NCI-H2196 (cell line): ENCODE measurements at regions not wholly inside any gene's neighbourhood (a gene's known extent, or its start where the extent isn't known, plus 50 kb on each side); places are given as distances from the start of the nearest gene placed in this dataset.

Experiments
- DNase-seq: peaks from one replicate; lab custom pipeline; 2025; ENCODE audit not compliant: unreplicated experiment; lab: John Stamatoyannopoulos, UW

- no peak for DNase-seq
Measured at GRCh38 chrX:147693511-147693910, 218.2 kb upstream of the FMR1 start.

GRCh38 chrX:147699061-147699460 is 212.7 kb upstream of the FMR1 start:
- DNase-seq: no peak

GRCh38 chrX:147710301-147710700 is 201.4 kb upstream of the FMR1 start:
- no peak for DNase-seq

DNA sequence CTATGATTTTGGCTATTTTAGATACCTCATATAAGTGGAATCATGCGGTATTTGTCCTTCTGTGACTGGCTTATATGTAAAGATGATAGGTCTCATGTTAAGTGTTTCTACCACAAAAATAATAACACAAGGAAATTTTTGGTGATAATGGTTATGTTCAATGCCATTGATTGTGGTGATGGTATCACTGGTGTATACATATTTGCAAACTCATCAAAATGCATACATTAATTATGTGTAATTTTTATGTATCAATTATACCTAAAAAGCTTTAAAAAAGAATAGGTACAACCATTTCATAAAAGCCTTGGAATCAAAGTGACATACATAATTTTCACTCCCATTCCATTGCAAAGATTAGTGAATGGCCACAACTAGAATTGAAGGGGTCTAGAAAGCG is 178.3 kb upstream of the FMR1 start:
- no peak for DNase-seq

DNA sequence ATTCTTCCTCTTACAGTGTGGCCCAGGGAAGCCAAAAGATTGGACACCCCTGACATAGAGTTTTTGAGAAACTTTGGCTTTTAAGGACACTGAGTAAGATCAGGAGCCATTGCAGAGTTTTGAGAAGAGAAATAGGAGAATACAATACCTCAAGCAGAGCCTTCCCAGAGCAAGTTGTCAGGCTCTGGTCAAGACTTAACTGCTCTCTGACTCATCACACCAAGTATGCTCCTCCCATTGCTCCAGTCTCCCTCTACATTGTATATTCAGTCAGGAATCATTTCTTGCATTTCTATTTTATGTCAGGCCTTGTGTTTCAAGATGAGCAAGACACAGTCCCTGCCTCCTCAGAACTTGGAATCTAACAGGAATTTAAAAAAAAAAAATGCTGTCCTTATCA is 176.4 kb upstream of the FMR1 start:
- no peak for DNase-seq

- no peak for DNase-seq
Measured at GRCh38 chrX:147736045-147736444, 175.7 kb upstream of the FMR1 start.

GRCh38 chrX:147737690-147738089 is 174.0 kb upstream of the FMR1 start:
- no peak for DNase-seq

GRCh38 chrX:147738265-147738664 is 173.5 kb upstream of the FMR1 start:
- DNase-seq: no peak

DNA sequence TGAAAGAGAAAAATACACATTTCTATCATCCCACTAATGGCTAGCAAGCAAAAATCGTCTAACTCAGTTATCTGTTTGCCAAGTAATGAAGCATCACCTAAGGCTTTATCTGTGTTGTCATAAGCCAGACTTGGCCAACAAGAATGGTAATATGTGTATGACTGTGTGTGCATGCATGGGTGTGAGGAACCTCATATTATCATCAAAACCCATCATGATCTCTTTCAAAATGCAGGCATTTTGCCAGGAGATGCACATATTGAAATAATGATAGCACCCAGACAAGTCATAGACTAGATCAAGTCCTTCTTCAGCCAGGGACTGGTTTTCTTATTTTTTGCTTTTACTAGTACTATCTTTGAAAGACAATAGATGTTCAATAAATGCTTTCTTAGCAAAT is 172.5 kb upstream of the FMR1 start:
- DNase-seq: no peak

DNA sequence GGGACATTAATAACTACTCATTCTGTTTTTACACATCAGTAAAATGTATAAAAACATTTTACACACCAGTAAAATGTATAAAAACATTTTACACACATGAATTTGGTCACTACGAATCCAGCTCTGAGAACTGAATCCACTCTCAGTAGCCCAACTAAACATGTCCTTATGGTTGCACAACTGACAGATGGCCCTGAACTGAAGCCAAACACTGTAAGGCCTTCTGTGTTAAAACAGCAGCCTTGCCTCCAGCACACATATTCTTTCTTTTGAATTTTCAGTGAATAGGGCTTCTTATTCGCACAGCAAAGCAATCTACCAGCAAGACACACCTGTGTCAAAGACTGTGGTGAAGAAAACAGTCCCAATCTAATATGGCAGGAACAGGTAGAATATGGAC is 169.9 kb upstream of the FMR1 start:
- no peak for DNase-seq

DNA sequence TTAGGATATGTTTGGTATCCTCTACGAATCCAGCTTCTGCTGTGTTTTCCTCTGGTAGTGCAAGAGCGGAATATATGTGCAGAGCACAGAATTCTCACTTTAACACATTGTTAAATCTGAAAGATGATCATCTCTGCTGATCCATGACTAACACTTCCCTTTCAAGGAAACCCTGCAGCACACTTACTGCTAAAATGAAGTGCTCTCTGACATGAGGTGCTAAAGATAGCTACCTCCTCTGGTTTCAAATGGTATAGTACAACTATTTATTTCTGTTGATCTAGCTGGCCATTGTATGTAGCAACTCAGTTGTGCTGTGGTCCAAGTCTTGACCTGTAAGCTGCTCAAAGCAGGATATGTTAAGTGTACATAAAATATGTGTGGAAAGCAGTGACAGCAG is 162.4 kb upstream of the FMR1 start:
- DNase-seq: no peak

DNA sequence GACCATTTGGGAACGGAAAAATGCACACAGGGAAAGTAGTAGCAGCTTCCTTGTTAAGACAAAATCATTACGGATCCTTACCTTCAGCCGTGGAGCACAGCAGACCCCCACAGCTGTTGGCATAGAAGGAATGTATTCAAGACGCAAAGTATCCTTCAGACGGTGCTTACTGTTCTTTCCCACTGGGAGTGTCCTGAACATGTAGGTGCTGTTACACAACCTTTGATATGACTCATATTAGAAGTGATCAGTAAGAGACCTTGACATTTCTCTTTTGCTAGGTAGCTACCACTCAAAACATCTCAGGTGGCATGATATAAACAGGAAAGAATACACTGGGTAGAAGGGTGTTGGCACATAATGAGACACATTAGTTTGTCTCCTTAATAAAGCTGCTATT is 154.0 kb upstream of the FMR1 start:
- no peak for DNase-seq

GRCh38 chrX:147763131-147763530 is 148.6 kb upstream of the FMR1 start:
- no peak for DNase-seq

DNA sequence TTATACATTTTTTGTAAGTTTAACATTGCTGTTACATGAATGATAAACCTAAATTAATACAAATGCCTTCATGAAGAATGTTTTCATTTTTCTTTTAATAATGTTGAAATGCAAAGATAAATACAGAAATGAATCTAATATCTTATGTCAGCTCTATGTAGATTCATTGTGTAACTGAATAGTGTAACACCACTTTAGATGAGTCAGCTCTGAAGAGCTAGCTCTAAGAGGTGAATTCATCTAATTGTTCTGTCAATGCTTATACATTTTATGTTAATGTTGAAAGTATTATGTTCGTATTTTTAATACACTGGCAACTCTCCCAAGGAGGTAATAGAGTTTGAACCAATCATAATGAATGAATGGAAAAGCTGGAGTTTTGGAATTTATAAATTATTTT is 146.9 kb upstream of the FMR1 start:
- DNase-seq: no peak

- DNase-seq: no peak
Measured at GRCh38 chrX:147770858-147771257, 140.9 kb upstream of the FMR1 start.

- no peak for DNase-seq
Measured at GRCh38 chrX:147776988-147777387, 134.7 kb upstream of the FMR1 start.

GRCh38 chrX:147779173-147779572 is 132.5 kb upstream of the FMR1 start:
- DNase-seq: no peak

GRCh38 chrX:147781844-147782243 is 129.9 kb upstream of the FMR1 start:
- no peak for DNase-seq

DNA sequence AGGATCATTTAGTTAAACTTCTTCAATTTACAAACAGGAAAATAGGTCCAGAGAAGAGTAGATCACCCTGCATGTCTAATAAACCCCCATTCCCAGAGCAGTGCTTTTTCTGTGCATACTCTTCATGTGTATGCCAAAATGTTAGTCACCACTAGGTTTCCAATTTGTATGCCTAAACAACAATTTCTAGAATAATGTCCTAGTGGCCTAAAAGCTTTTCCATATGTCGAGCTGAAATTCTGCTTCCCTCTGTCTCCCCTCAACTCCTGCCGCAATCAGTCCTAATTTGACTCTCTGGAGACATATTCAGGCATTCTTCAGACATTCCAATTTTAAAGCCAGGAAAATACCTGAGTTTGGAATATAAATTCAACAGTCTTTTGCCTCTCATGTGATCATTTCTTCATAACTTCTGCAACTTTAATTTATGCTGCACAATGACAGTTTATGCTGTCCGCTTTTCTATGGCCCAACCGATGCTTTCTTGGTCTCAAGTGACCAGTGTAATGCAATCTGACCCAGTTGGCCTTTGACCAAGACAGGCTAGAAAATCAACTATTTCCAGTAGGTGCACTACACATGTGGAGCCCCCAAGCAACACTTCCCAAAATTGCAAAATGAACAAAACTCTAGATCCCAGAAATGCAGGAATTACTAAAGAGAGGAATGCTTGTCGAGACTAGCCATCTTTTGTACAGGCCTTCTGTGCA is 122.9 kb upstream of the FMR1 start:
- no peak for DNase-seq

- no peak for DNase-seq
Measured at GRCh38 chrX:147800663-147801062, 111.1 kb upstream of the FMR1 start.

GRCh38 chrX:147803948-147804347 is 107.8 kb upstream of the FMR1 start:
- DNase-seq: no peak

GRCh38 chrX:147811803-147812202 is 99.9 kb upstream of the FMR1 start:
- DNase-seq: no peak

DNA sequence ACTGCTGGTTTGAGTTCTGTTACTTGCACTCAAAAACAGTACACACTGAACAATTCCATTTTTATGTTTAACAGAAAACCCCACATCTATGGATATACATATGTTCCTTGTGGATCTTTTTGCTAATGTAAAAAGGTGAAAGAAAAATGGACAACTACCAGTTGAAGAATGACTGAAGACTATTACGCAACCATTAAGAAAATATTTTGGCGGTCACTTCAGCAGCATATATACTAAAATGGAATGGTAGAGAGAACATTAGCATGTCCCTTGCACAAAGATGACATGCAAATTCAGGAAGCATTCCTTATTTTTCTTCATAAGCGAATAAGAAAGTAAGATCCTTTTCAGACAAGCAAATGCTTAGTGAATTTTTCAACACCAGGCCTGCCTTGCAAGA is 84.6 kb upstream of the FMR1 start:
- no peak for DNase-seq

DNA sequence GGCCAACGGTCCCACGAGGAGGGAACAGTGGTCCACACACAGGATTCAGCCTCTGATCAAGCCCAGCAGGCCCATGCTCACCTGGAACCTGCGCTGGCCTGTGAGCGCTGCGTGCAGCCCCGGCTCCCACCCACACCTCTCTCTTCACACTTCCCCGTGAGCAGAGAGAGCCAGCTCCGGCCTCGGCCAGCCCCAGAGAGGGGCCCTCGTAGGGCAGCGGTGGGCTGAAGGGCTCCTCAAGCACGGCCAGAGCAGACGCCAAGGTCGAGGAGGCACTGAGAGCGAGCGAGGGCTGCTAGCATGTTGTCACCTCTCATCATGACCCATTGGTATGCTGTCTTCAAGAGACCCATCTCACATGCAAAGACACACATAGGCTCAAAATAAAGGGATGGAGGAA is 83.0 kb upstream of the FMR1 start:
- DNase-seq: no peak
